IMR-90 (cell line): ENCODE measurements at regions not wholly inside any gene's neighbourhood (a gene's known extent, or its start where the extent isn't known, plus 50 kb on each side); places are given as distances from the start of the nearest gene placed in this dataset.

ENCODE experiments used
- ATAC-seq: fragments of 200-7000 bp; cut with Tn5 transposase; 2 replicates; pipeline ENCODE4 v1.9.1; 2020; ENCODE audit warnings: low read depth, mild to moderate bottlenecking, moderate library complexity
- BruUV-seq: library from RNA; stranded (reverse); fragments of 400-500 nt; replicated peaks from 2 replicates; lab custom pipeline; 2021; lab: Mats Ljungman, UMichigan
- CTCF ChIA-PET: fragments of 300-600 bp; formaldehyde crosslinking; extraction: SDS; loops from one replicate; lab custom pipeline; 2021; ENCODE audit warnings: antibody characterized with exemption; lab: Yijun Ruan, JAX
- POLR2A ChIA-PET: fragments of 300-600 bp; sonication (Branson Sonifier 250); formaldehyde crosslinking; loops from one replicate; lab custom pipeline; 2022; ENCODE audit warnings: antibody characterized with exemption; ENCODE audit not compliant: unreplicated experiment; lab: Charles Lee
- DNase-seq: peaks from one replicate; pipeline ENCODE4 v3.0.0; 2013
- H2AFZ ChIP-seq: replicated peaks from 2 replicates; pipeline ENCODE3; 2013; ENCODE audit warnings: low read length, mild to moderate bottlenecking; ENCODE audit not compliant: poor library complexity
- H2AK5ac ChIP-seq: 2 replicates; pipeline ENCODE4 v1.6.1; 2013; ENCODE audit warnings: low read depth, low read length, inconsistent platforms
- H2AK9ac ChIP-seq: replicated peaks from 2 replicates; pipeline ENCODE3; 2013; ENCODE audit warnings: mild to moderate bottlenecking, low read depth, low read length, moderate library complexity; ENCODE audit not compliant: poor library complexity
- H2BK120ac ChIP-seq: 2 replicates; pipeline ENCODE4 v1.6.1; 2013; ENCODE audit warnings: low read depth, low read length, inconsistent platforms
- H2BK15ac ChIP-seq: 3 replicates; pipeline ENCODE4 v1.6.1; 2013; ENCODE audit warnings: low read depth, low read length, inconsistent platforms
- H2BK20ac ChIP-seq: 2 replicates; pipeline ENCODE4 v1.6.1; 2013; ENCODE audit warnings: low read depth, mild to moderate bottlenecking, inconsistent platforms, low read length, moderate library complexity
- H2BK5ac ChIP-seq: 2 replicates; pipeline ENCODE4 v1.6.1; 2013; ENCODE audit warnings: mild to moderate bottlenecking, low read depth, low read length, inconsistent platforms; ENCODE audit not compliant: poor library complexity, severe bottlenecking
- H3K14ac ChIP-seq: replicated peaks from 2 replicates; pipeline ENCODE4 v1.6.1; 2013; ENCODE audit warnings: low read depth, low read length, inconsistent platforms
- H3K18ac ChIP-seq: 2 replicates; pipeline ENCODE4 v1.6.1; 2013; ENCODE audit warnings: low read depth, low read length, control low read depth
- H3K23ac ChIP-seq: 2 replicates; pipeline ENCODE4 v1.6.1; 2013; ENCODE audit warnings: low read depth, low read length, inconsistent platforms
- H3K27ac ChIP-seq: 2 replicates; pipeline ENCODE4 v1.5.1; 2013; ENCODE audit warnings: mild to moderate bottlenecking, control low read depth, low read length; ENCODE audit not compliant: insufficient read depth
- H3K27me3 ChIP-seq: 2 replicates; pipeline ENCODE4 v1.6.1; 2013; ENCODE audit warnings: low read length; ENCODE audit not compliant: control insufficient read depth, insufficient read depth
- H3K36me3 ChIP-seq: 2 replicates; pipeline ENCODE4 v1.6.1; 2013; ENCODE audit warnings: low read length, mixed read lengths; ENCODE audit not compliant: control insufficient read depth, insufficient read depth
- H3K4ac ChIP-seq: 2 replicates; pipeline ENCODE4 v1.6.1; 2013; ENCODE audit warnings: low read depth, low read length, inconsistent platforms
- H3K4me1 ChIP-seq: 2 replicates; pipeline ENCODE4 v1.6.1; 2013; ENCODE audit warnings: low read length, mixed read lengths; ENCODE audit not compliant: control insufficient read depth, insufficient read depth
- H3K4me2 ChIP-seq: 2 replicates; pipeline ENCODE4 v1.6.1; 2013; ENCODE audit warnings: low read depth, mild to moderate bottlenecking, control low read depth, low read length, moderate library complexity
- H3K4me3 ChIP-seq: 2 replicates; pipeline ENCODE4 v1.5.1; 2013; ENCODE audit warnings: low read depth, mild to moderate bottlenecking, control low read depth, low read length, moderate library complexity; ENCODE audit not compliant: insufficient read depth
- H3K56ac ChIP-seq: 2 replicates; pipeline ENCODE4 v1.6.1; 2013; ENCODE audit warnings: low read length, inconsistent platforms; ENCODE audit not compliant: insufficient read depth; ENCODE audit errors: extremely low read depth
- H3K79me1 ChIP-seq, 2 experiments: 2 replicates each; pipeline ENCODE4 v1.6.1; 2013; ENCODE audit warnings: low read length in 2 of 2, inconsistent platforms in 1 of 2, low read depth in 1 of 2
- H3K9ac ChIP-seq: 2 replicates; pipeline ENCODE4 v1.6.1; 2013; ENCODE audit warnings: low read depth, low read length, control low read depth
- H3K9me1 ChIP-seq: 2 replicates; pipeline ENCODE4 v1.6.1; 2013; ENCODE audit warnings: low read length, inconsistent platforms; ENCODE audit not compliant: insufficient read depth
- H3K9me3 ChIP-seq: 2 replicates; pipeline ENCODE4 v1.6.1; 2013; ENCODE audit warnings: low read length; ENCODE audit not compliant: control insufficient read depth, insufficient read depth
- H4K20me1 ChIP-seq: 2 replicates; pipeline ENCODE4 v1.6.1; 2013; ENCODE audit warnings: low read length, inconsistent platforms; ENCODE audit not compliant: insufficient read depth
- H4K5ac ChIP-seq: 2 replicates; pipeline ENCODE4 v1.6.1; 2013; ENCODE audit warnings: mild to moderate bottlenecking, low read depth, low read length, control low read depth
- H4K8ac ChIP-seq, 2 experiments: 2 replicates each; pipeline ENCODE4 v1.6.1; 2013; ENCODE audit warnings: low read depth in 2 of 2, low read length in 2 of 2, control low read depth in 1 of 2, inconsistent platforms in 1 of 2
- H4K91ac ChIP-seq: 2 replicates; pipeline ENCODE4 v1.6.1; 2013; ENCODE audit warnings: low read depth, low read length, inconsistent platforms; ENCODE audit not compliant: insufficient read depth
- BHLHE40 ChIP-seq: fragments of 150-350 bp; IDR thresholded peaks from 2 replicates; pipeline ENCODE4 v1.6.1; 2016; ENCODE audit warnings: mild to moderate bottlenecking, low read depth, low read length
- CEBPB ChIP-seq: IDR thresholded peaks from 2 replicates; pipeline ENCODE4 v1.6.1; 2012; ENCODE audit warnings: low read depth, low read length, improper control_type of control experiment
- CHD1 ChIP-seq: IDR thresholded peaks from 2 replicates; pipeline ENCODE4 v1.6.1; 2012; ENCODE audit warnings: low read depth, low read length, improper control_type of control experiment
- FOS ChIP-seq: fragments of 150-350 bp; IDR thresholded peaks from 2 replicates; pipeline ENCODE4 v1.6.1; 2016; ENCODE audit warnings: low read depth, low read length
- MAFK ChIP-seq: IDR thresholded peaks from 2 replicates; pipeline ENCODE4 v1.6.1; 2012; ENCODE audit warnings: low read depth, low read length, improper control_type of control experiment
- MAZ ChIP-seq: IDR thresholded peaks from 2 replicates; pipeline ENCODE4 v1.6.1; 2012; ENCODE audit warnings: low read depth, mild to moderate bottlenecking, low read length, improper control_type of control experiment, moderate library complexity, borderline replicate concordance
- MXI1 ChIP-seq: IDR thresholded peaks from 2 replicates; pipeline ENCODE4 v1.6.1; 2012; ENCODE audit warnings: low read depth, mild to moderate bottlenecking, low read length, moderate library complexity, borderline replicate concordance
- NFE2L2 ChIP-seq: fragments of 150-350 bp; IDR thresholded peaks from 2 replicates; pipeline ENCODE4 v1.6.1; 2016; ENCODE audit warnings: low read depth, mild to moderate bottlenecking, low read length
- POLR2A ChIP-seq: IDR thresholded peaks from 2 replicates; pipeline ENCODE4 v1.6.1; 2012; ENCODE audit warnings: mild to moderate bottlenecking, low read depth, low read length
- RAD21 ChIP-seq: IDR thresholded peaks from 2 replicates; pipeline ENCODE4 v1.6.1; 2012; ENCODE audit warnings: low read length, improper control_type of control experiment
- RCOR1 ChIP-seq: IDR thresholded peaks from 2 replicates; pipeline ENCODE4 v1.6.1; 2012; ENCODE audit warnings: mild to moderate bottlenecking, low read length, improper control_type of control experiment; ENCODE audit not compliant: insufficient replicate concordance
- RFX5 ChIP-seq: IDR thresholded peaks from 2 replicates; pipeline ENCODE4 v1.8.0; 2012; ENCODE audit warnings: low read depth, mild to moderate bottlenecking, low read length, moderate library complexity
- SMC3 ChIP-seq: fragments of 150-350 bp; IDR thresholded peaks from 2 replicates; pipeline ENCODE4 v1.6.1; 2016; ENCODE audit warnings: low read depth, mild to moderate bottlenecking, antibody characterized with exemption, low read length, moderate library complexity
- WGBS, 2 experiments: methylation state at CpG; one replicate each; pipeline versions ENCODE4 v1.1.5 to v1.1.7; 2013; ENCODE audit warnings: missing lambda C conversion rate in 2 of 2; ENCODE audit not compliant: insufficient read length in 1 of 2; ENCODE audit errors: extremely low coverage in 2 of 2; 5-methylcytosine and 5-hydroxymethylcytosine counted together
- dilution Hi-C: fragments of 300-500 bp; cut with HindIII; formaldehyde crosslinking; loops from one replicate; pipeline ENCODE4 v1.14.3; 2018; ENCODE audit warnings: low sequenced_read_pairs; ENCODE audit not compliant: unreplicated experiment
- in situ Hi-C: fragments of 300-500 bp; cut with MboI; formaldehyde crosslinking; loops from 3 replicates; pipeline ENCODE4 v1.14.3; 2019; ENCODE audit warnings: low sequenced_read_pairs, inconsistent platforms, mixed read lengths
- intact Hi-C: fragments of 100-400 bp; cut with micrococcal nuclease; formaldehyde crosslinking; loops from 2 replicates; pipeline ENCODE4 v1.10.0; 2022
- TF ChIP-seq, protein P1 (sequence below): conservative IDR thresholded peaks from 2 replicates; pipeline ENCODE4 v1.5.1; 2012; ENCODE audit warnings: mild to moderate bottlenecking, low read depth, low read length, improper control_type of control experiment
- TF ChIP-seq, protein P2 (sequence below): fragments of 150-350 bp; IDR thresholded peaks from 2 replicates; pipeline ENCODE4 v1.6.1; 2017; ENCODE audit warnings: mild to moderate bottlenecking, antibody characterized with exemption, low read length, low read depth
- TF ChIP-seq, protein P3 (sequence below): fragments of 150-350 bp; IDR thresholded peaks from 2 replicates; pipeline ENCODE4 v1.6.1; 2016; ENCODE audit warnings: low read depth, mild to moderate bottlenecking, low read length, moderate library complexity, borderline replicate concordance

DNA sequence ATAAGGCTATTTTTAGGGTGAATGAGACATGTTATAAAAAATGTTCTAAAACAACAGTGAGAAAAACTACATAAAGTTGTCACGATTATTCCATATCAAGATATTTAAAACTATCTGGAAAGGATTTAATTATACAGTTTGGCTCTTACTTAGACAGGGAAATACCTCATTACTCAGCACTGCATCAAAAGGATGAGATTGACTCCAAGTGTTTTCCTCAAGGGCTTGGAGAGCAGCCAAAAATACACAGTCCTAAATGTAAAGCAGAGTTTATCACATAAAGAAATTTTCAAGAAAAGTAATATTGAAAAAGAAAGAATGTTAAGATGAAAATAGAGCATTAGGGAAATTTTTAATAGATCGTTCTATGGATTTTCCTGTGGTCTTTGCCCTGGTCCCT lies 285.5 kb upstream of the NETO1 start:
- Histone ChIP-seq H2BK5ac (peak overlapping the region; percentile 26), H3K14ac (no peak overlapping the region), H3K4me3 (no peak overlapping the region), H2AFZ (no peak overlapping the region), H3K9me3 (no peaks in the 10 kb centered on the region; the same call in 1 of the 2 replicates), H4K91ac (no peak overlapping the region), H4K5ac (no peak overlapping the region), H3K79me1 (no peaks in the 10 kb centered on the region), H3K27me3 (no peaks in the 10 kb centered on the region), H2BK120ac (no peak overlapping the region), H3K4me1 (no peaks in the 10 kb centered on the region), H3K4ac (no peak overlapping the region), H3K23ac (no peak overlapping the region), H4K20me1 (no peaks in the 10 kb centered on the region), H2BK20ac (no peak overlapping the region), H3K36me3 (no peaks in the 10 kb centered on the region), H3K9ac (no peak overlapping the region), H3K4me2 (no peak overlapping the region), H2AK5ac (no peak overlapping the region), H3K27ac (no peak overlapping the region), H4K8ac (no peak overlapping the region), H2BK15ac (no peak overlapping the region), H3K56ac (no peak overlapping the region), H3K9me1 (no peaks in the 10 kb centered on the region), H3K18ac (peak overlapping the region; percentile 65), H2AK9ac (no peak overlapping the region)
- peak; percentile 3 for DNase-seq
- ChIA-PET CTCF (no interaction called here), POLR2A (no interaction called here)
- in situ Hi-C loops (no loop called here), intact Hi-C loops (loop anchor here (5.0 kb wide), 1 partner anchor 534 kb away; no protein-coding TSS in a partner anchor), dilution Hi-C loops (no loop called here)
- TF ChIP-seq, protein P1, sequence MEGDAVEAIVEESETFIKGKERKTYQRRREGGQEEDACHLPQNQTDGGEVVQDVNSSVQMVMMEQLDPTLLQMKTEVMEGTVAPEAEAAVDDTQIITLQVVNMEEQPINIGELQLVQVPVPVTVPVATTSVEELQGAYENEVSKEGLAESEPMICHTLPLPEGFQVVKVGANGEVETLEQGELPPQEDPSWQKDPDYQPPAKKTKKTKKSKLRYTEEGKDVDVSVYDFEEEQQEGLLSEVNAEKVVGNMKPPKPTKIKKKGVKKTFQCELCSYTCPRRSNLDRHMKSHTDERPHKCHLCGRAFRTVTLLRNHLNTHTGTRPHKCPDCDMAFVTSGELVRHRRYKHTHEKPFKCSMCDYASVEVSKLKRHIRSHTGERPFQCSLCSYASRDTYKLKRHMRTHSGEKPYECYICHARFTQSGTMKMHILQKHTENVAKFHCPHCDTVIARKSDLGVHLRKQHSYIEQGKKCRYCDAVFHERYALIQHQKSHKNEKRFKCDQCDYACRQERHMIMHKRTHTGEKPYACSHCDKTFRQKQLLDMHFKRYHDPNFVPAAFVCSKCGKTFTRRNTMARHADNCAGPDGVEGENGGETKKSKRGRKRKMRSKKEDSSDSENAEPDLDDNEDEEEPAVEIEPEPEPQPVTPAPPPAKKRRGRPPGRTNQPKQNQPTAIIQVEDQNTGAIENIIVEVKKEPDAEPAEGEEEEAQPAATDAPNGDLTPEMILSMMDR, result no peak
- TF ChIP-seq, protein P2, sequence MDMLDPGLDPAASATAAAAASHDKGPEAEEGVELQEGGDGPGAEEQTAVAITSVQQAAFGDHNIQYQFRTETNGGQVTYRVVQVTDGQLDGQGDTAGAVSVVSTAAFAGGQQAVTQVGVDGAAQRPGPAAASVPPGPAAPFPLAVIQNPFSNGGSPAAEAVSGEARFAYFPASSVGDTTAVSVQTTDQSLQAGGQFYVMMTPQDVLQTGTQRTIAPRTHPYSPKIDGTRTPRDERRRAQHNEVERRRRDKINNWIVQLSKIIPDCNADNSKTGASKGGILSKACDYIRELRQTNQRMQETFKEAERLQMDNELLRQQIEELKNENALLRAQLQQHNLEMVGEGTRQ, result no peak
- no peak for TF ChIP-seq NFE2L2
- no peak for TF ChIP-seq RFX5
- no peak for TF ChIP-seq MXI1
- no peak for TF ChIP-seq SMC3
- TF ChIP-seq BHLHE40, result no peak
- TF ChIP-seq RAD21, result no peak
- no peak for TF ChIP-seq CHD1
- TF ChIP-seq FOS, result no peak
- no peak for TF ChIP-seq RCOR1
- TF ChIP-seq CEBPB, result no peak
- TF ChIP-seq POLR2A, result no peak
- TF ChIP-seq MAFK, result no peak
- no peak for TF ChIP-seq MAZ
- TF ChIP-seq, protein P3, sequence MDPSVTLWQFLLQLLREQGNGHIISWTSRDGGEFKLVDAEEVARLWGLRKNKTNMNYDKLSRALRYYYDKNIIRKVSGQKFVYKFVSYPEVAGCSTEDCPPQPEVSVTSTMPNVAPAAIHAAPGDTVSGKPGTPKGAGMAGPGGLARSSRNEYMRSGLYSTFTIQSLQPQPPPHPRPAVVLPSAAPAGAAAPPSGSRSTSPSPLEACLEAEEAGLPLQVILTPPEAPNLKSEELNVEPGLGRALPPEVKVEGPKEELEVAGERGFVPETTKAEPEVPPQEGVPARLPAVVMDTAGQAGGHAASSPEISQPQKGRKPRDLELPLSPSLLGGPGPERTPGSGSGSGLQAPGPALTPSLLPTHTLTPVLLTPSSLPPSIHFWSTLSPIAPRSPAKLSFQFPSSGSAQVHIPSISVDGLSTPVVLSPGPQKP, result no peak
- BruUV-seq, result no TSS peak
- no CpG with 5 or more reads among the region's 2 CpGs for WGBS, 2 experiments
- no peak; the same call in 1 of the 2 replicates for ATAC-seq
